Stimulated activated CD4-positive, alpha-beta T cell treated with anti-CD3 and anti-CD28 coated beads, TNF-alpha, amount 100 ng/mL, for 1 hour (primary cell): ENCODE measurements at regions not wholly inside any gene's neighbourhood (a gene's known extent, or its start where the extent isn't known, plus 50 kb on each side); places are given as distances from the start of the nearest gene placed in this dataset.
"Not testable (repeated sequence)": the region's sequence is repeated elsewhere in the genome, so short reads cannot be mapped to it uniquely, and the experiment has no call there.

Experiments
- DNase-seq, 3 donors: peaks; one replicate each; pipeline ENCODE4 v3.0.0-alpha.2; 2020; ENCODE audit warnings: low read depth in 3 of 3, low spot score in 1 of 3

GRCh38 chr5:56631719-56632118 lies 183.6 kb upstream of the MAP3K1 start:
- DNase-seq, result no peak

GRCh38 chr5:56628616-56629015 lies 186.7 kb upstream of the MAP3K1 start:
- DNase-seq, result not testable (repeated sequence)

DNA sequence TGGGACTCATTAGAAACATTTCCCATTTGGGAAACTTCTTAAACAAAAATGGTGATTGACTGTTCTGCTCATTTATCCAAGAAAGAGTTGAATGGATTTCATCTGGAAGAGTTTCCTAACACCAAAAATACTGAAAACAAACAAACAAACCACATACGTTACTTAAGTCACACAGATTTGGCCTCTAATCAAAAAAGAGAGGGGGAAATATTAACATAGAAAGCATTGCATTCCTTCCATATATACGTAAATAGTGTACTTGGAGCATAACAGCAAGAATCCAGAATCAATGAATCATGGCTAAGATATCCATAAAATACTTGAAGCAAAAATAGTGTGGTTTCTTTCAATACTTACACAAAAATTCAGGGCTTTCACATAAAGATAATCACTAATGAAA lies 189.8 kb upstream of the MAP3K1 start:
- DNase-seq, result no peak

DNA sequence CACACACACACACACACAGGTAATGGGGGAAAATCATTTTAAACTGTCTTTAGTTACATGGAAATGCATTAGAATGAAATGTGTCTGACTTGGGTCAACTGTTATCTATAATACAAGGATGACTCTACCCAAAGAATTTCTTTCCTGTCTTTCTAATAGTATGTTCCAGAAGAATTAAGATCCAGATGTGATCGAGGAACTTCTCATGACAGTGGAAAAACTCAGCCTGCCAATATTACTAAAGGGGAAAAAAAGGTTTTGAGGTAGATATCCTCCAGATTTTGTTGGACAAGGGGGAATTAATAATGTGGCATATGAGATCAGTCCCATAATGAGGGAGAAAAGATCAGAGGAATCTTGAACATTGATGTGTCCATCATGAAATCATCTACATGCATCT lies 190.6 kb upstream of the MAP3K1 start:
- no peak for DNase-seq

DNA sequence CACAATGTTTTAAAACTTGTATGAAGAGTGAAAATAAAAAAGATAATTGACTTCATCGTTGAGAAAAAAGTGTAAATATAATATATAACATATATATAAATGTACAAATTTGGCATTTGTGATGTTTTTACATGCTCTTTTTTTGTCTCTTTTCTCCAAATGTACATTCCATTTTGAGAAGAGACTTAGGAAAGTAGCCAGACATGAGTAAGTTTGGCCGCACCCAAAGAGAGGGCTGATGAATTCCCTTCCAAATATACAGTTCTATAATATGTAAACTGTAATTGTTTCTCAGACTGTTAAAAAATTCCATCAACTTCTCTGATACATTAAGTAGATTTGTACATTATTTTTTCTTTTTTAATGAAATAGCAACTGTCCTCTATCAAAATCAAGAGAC lies 193.2 kb upstream of the MAP3K1 start:
- no peak for DNase-seq

GRCh38 chr5:56620903-56621677 lies 194.3 kb upstream of the MAP3K1 start:
- DNase-seq, result no peak

DNA sequence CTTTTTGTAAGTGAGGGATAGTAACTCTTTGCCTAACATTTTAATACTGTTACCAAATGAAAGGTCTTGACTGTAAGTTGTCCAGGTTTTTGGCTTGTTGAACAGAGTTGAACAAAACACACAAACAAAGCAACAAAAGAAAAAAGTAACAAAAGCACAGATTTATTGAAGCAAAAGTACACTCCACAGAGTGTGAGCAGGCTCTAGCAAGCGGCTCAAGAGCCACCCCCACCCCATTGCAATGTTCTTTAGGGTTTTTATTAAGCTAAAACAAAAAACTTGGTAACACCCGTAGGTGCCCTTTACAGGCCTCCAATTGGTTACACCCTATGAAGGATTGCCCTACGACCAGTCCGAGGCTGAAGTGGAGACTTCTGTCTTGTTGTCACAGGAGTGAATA lies 197.4 kb upstream of the MAP3K1 start:
- no peak for DNase-seq

DNA sequence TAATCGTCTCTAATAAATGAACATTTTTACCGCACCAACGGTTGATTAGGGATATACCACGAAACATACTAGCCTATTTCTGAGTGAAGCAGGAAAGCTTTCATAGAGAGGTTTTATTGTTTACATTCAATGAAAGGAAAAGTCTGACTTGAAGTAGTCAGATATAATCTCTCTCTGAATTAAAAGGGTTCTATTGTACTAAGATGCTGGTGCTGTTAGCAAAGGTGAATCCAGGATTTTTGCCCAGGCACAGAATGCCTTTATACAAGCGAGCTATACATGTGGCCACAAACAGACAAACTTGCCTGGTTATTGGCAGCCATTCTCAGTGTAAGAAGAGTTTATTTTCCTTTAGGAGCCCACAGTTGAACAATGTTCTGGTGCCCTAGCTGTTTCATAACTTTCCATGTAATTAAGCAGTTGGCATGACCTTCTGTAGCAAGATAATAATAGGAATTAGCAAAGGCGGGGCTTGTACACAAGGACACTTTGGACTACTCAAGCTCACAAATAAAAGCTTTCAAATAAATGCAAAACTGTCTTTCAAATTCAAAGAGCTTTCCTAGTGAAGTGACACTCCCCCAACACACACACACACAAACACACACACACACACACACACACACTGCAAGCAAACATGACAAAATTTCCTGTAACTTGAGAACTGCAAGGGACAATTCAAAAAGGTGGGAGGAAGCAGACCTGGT lies 198.7 kb upstream of the MAP3K1 start:
- DNase-seq, result no peak

DNA sequence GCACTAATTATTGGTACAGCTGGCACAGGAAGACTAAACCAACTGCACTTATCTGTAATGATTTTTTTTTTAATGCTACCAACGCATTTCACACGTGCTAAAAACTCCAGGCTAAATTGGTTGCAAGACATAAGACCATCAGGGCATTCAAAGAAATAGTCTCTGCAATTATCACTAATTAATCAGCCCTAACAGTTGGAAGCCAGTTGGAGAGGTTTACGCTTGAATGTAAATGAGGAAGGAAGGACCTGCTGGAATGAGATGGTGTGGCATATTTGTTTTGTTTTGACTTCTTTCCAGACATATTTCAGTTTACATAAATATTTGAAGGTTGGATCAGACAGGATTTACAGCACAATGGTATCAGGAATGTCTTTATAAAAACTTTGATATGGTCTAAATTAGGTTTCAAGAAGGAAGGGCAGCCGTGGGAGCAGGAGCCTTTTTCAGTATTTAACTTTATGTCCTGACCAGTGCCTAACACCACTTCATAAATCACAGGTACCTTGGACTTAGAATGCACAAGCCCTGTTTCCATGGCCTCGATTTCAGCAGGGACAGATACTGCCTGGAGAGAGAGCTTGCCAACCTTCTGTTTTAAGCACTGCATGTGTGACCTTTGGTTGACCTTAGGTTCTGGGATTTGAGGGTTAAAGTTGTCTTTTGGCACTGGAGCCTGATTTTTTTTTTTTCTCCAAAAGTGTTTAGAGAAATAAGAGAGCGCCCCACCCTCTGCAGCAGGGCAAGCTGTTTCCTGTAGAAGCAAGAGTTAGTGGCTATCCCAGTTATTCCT lies 199.8 kb upstream of the MAP3K1 start:
- DNase-seq, result no peak

DNA sequence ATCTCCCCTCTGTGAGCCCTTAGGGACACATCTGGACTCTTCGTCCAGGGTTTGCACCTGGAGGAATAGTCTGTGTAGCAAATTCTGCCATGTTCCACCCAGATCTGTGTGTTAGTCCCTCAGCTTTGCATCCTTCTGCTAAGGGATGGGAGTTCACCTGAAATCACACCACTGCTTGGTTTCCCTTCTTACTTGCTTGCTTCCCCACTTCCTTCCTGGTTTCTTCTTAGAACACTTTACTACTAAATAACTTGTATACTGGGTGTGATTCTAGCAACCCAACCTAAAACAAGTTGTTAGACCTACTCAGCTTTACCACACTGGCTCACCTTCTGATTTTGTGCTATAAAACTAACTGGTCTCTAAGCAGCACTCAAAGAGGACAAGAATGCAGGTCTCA lies 202.6 kb upstream of the MAP3K1 start:
- DNase-seq, result no peak

DNA sequence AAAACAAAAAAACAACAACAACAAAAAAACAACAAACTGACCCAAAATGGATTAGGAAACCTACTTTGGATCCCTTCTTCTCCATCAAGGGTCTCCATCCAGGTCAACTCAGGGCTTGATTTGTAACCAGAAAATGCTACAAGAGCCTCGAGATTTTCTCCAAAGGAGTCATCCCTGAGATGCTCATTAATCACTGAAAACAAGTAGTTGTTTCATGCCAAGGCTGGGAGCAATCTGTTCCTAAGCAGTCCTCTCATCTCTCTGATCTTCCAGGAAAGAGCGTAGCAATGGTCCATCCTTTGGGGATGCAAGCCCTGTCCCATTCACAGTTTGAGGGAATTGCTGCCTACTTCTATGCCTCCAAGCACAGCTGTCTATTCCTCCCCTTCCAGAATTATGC lies 203.0 kb upstream of the MAP3K1 start:
- DNase-seq, result no peak

GRCh38 chr5:56610093-56610698 lies 205.2 kb upstream of the MAP3K1 start:
- DNase-seq, result no peak

GRCh38 chr5:56608217-56608925 lies 207.0 kb upstream of the MAP3K1 start:
- no peak for DNase-seq

DNA sequence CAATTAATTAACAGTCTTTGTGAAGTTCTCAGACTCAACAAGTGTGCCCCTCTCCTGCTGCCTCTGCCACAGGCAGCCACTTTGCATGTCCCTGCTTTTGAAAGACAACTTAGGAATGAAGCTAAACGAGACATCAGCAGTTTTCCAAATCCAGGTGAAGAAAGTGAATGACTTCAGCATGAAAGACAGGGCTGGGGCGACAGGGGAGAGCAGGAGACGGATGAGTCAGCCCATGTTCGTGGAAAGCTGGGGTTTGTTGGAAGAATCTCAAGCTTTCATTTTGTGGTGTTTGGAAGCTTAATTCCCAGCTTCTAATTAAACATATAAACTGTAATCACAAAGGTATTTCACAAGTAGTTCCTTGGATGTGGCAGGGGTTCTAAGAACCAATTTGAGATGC lies 207.8 kb upstream of the MAP3K1 start:
- no peak for DNase-seq

DNA sequence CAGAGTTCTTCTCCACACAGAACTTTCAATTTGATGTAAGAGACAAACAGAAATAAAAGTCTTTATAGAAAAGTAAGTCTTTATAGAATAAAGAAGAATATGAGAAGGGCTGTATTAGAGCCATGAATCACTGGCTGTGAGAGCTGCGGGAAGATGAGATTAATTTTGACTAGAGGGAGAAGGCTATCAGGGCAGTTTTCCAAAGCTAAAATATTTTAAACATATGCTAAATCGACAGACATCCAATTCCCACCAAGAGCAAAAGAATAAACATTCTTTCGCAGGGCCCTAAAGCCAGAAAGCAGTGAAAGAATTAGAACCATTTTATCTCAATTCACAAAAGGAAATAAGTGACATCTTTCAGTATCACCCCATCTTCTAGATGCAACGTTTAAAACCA lies 208.3 kb upstream of the MAP3K1 start:
- no peak for DNase-seq

- no peak for DNase-seq
Observed at GRCh38 chr5:56606192-56606591, 209.2 kb upstream of the MAP3K1 start.

DNA sequence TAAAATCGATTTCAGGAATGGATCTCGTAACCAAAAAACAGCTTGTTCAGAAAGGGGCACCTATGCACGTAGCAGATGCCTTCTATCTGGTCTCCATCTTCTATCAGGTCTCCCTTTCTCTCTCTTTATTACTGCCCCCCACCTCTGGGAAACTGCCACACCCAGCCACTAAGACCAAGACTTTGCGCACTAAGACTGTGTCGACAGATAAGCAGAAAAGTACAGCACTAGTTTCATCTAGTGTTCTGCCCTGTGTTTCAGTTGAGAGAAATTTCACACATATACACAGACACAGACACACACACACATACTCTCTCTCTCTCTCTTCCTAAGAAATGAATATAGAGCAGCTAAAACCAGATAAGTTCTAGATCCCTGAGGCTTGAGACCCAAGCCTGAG lies 210.1 kb upstream of the MAP3K1 start:
- no peak for DNase-seq

DNA sequence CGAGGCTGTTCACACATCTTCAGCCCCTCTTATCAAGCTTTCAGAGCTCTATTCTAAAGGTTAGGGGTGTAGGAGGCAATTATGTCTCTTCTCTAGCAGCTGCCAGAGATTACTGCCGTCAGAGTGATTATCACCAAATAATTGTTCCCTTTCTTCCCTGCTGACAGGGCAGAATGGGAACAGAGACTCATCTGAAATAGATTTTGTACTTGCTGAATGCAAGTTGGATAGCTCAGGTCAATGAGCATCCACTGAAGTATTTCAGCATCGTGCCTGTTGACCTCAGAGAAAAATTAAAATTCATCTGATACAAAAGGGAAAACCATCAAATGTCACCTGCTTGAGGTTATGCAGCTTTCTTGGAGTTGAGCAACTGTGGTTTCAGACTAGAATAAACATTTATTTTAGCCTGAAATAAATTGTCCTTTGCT lies 213.7 kb upstream of the MAP3K1 start:
- DNase-seq, result no peak

DNA sequence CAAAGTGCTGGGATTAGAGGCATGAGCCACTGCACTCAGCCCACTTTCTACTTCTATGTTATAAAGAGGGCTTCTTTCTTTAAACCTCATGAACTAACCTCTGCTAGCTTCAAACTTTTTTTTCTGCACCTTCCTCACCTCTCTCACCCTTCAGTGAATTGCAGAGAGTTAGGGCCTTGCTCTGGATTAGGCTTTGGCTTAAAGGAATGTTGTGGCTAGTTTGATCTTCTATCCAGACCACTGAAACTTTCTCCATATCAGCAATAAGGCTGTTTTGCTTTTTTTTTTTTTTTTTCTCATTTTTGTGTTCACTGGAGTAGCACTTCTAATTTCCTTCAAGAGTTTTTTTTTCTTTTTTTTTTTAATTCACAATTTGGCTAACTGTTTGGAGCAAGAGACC lies 216.4 kb upstream of the MAP3K1 start:
- no peak for DNase-seq

- DNase-seq, result no peak
Observed at GRCh38 chr5:56596155-56596554, 219.2 kb upstream of the MAP3K1 start.

GRCh38 chr5:56595566-56595965 lies 219.8 kb upstream of the MAP3K1 start:
- no peak for DNase-seq
